Posterior cingulate gyrus (tissue), 11 donors: ENCODE measurements at regions not wholly inside any gene's neighbourhood (a gene's known extent, or its start where the extent isn't known, plus 50 kb on each side); places are given as distances from the start of the nearest gene placed in this dataset.
A peak's percentile ranks its signal among the peaks of the same experiment; 100 is the strongest.
"Not testable (repeated sequence)": the region's sequence is repeated elsewhere in the genome, so short reads cannot be mapped to it uniquely, and the experiment has no call there.

Experiments used
- DNase-seq, 10 donors: peaks; one replicate each; pipeline versions ENCODE4 v3.0.0 to v3.0.0-alpha.2; 2020 to 2021; ENCODE audit warnings: mixed read lengths in 3 of 10
- intact Hi-C: fragments of 100-400 bp; cut with DNase I; formaldehyde crosslinking; loops from one replicate; pipeline ENCODE4 v1.15.1; 2023

- intact Hi-C loops, DNase-seq: not testable (repeated sequence)
These were observed 265.4 kb upstream of the SYNCRIP start for GRCh38 chr6:85908120-85908519.

GRCh38 chr6:85892346-85892745 is 249.7 kb upstream of the SYNCRIP start:
- no peak for DNase-seq
- intact Hi-C loops, result no loop called here

GRCh38 chr6:85887461-85887860 is 244.8 kb upstream of the SYNCRIP start:
- intact Hi-C loops, result no loop called here
- DNase-seq, result no peak

- intact Hi-C loops, result no loop called here
- DNase-seq, result peak in 1 of 10 donors; percentile 77
These were observed 226.0 kb upstream of the SYNCRIP start for GRCh38 chr6:85868685-85869084.

GRCh38 chr6:85867595-85867994 is 224.9 kb upstream of the SYNCRIP start:
- no peak for DNase-seq
- intact Hi-C loops, result no loop called here

GRCh38 chr6:85866758-85867401 is 224.2 kb upstream of the SYNCRIP start:
- intact Hi-C loops, result no loop called here
- peak in 2 of 10 donors; percentile 58 to 72 for DNase-seq

- intact Hi-C loops, result no loop called here
- no peak for DNase-seq
These were observed 223.7 kb upstream of the SYNCRIP start for GRCh38 chr6:85866370-85866730.

GRCh38 chr6:85865420-85866369 is 223.0 kb upstream of the SYNCRIP start:
- no peak for DNase-seq
- intact Hi-C loops, result no loop called here

- DNase-seq, result no peak
- intact Hi-C loops, result no loop called here
These were observed 222.0 kb upstream of the SYNCRIP start for GRCh38 chr6:85864453-85865401.

GRCh38 chr6:85856235-85856634 is 213.5 kb upstream of the SYNCRIP start:
- intact Hi-C loops, result no loop called here
- DNase-seq, result no peak

- intact Hi-C loops, result not testable (repeated sequence)
- DNase-seq, result peak in 1 of 10 donors; percentile 77
These were observed 195.8 kb upstream of the SYNCRIP start for GRCh38 chr6:85838351-85839119.

- intact Hi-C loops, result no loop called here
- DNase-seq, result no peak
These were observed 186.3 kb upstream of the SYNCRIP start for GRCh38 chr6:85828973-85829372.

- intact Hi-C loops, result no loop called here
- DNase-seq, result no peak
These were observed 184.3 kb upstream of the SYNCRIP start for GRCh38 chr6:85826997-85827396.

- no peak for DNase-seq
- intact Hi-C loops, result no loop called here
These were observed 181.6 kb upstream of the SYNCRIP start for GRCh38 chr6:85824329-85824728.

- no peak for DNase-seq
- intact Hi-C loops, result no loop called here
These were observed 167.9 kb upstream of the SYNCRIP start for GRCh38 chr6:85810558-85810957.

- intact Hi-C loops, result no loop called here
- no peak for DNase-seq
These were observed 161.0 kb upstream of the SYNCRIP start for GRCh38 chr6:85803721-85804120.

- intact Hi-C loops, result no loop called here
- no peak for DNase-seq
These were observed 159.5 kb upstream of the SYNCRIP start for GRCh38 chr6:85802162-85802561.

- no peak for DNase-seq
- intact Hi-C loops, result no loop called here
These were observed 156.4 kb upstream of the SYNCRIP start for GRCh38 chr6:85798931-85799652.

- intact Hi-C loops, result no loop called here
- no peak for DNase-seq
These were observed 155.3 kb upstream of the SYNCRIP start for GRCh38 chr6:85797993-85798392.
